H9 (cell line): ENCODE measurements at regions not wholly inside any gene's neighbourhood (a gene's known extent, or its start where the extent isn't known, plus 50 kb on each side); places are given as distances from the start of the nearest gene placed in this dataset.
"Not testable (repeated sequence)": the region's sequence is repeated elsewhere in the genome, so short reads cannot be mapped to it uniquely, and the experiment has no call there.

Experiments used
- DNase-seq: peaks from one replicate; pipeline ENCODE4 v3.0.0-alpha.2; 2017
- H2AFZ ChIP-seq: one replicate; pipeline ENCODE4 v1.6.1; 2013; ENCODE audit warnings: mild to moderate bottlenecking, low read length, control low read depth, moderate library complexity
- H2AK5ac ChIP-seq: 2 replicates; pipeline ENCODE4 v1.6.1; 2013; ENCODE audit warnings: low read length, control low read depth, mixed read lengths; ENCODE audit not compliant: insufficient read length
- H2BK120ac ChIP-seq: one replicate; pipeline ENCODE4 v1.6.1; 2013; ENCODE audit warnings: low read depth, mild to moderate bottlenecking, low read length, control low read depth, inconsistent platforms; ENCODE audit not compliant: poor library complexity, severe bottlenecking
- H2BK12ac ChIP-seq: 2 replicates; pipeline ENCODE4 v1.6.1; 2013; ENCODE audit warnings: low read length, control low read depth, mixed read lengths, low read depth; ENCODE audit not compliant: insufficient read length
- H2BK15ac ChIP-seq: 2 replicates; pipeline ENCODE4 v1.6.1; 2013; ENCODE audit warnings: low read depth, low read length, control low read depth
- H2BK20ac ChIP-seq: one replicate; pipeline ENCODE4 v1.6.1; 2013; ENCODE audit warnings: low read depth, mild to moderate bottlenecking, low read length, control low read depth, inconsistent platforms; ENCODE audit not compliant: poor library complexity, severe bottlenecking
- H2BK5ac ChIP-seq: 2 replicates; pipeline ENCODE4 v1.6.1; 2013; ENCODE audit warnings: low read length, control low read depth, mixed read lengths; ENCODE audit not compliant: insufficient read length
- H3K14ac ChIP-seq: 2 replicates; pipeline ENCODE4 v1.6.1; 2013; ENCODE audit warnings: low read length, control low read depth; ENCODE audit not compliant: insufficient read depth
- H3K18ac ChIP-seq: 2 replicates; pipeline ENCODE4 v1.6.1; 2013; ENCODE audit warnings: low read depth, mild to moderate bottlenecking, mixed read lengths, low read length, control low read depth; ENCODE audit not compliant: insufficient read length
- H3K23ac ChIP-seq: 2 replicates; pipeline ENCODE4 v1.6.1; 2013; ENCODE audit warnings: low read length, control low read depth, mixed read lengths, low read depth; ENCODE audit not compliant: insufficient read length
- H3K23me2 ChIP-seq: 2 replicates; pipeline ENCODE4 v1.6.1; 2013; ENCODE audit warnings: low read depth, mild to moderate bottlenecking, mixed read lengths, low read length, control low read depth; ENCODE audit not compliant: insufficient read length, poor library complexity, severe bottlenecking
- H3K27ac ChIP-seq: 2 replicates; pipeline ENCODE4 v1.5.1; 2013; ENCODE audit warnings: low read length, control low read depth, mixed read lengths, low read depth; ENCODE audit not compliant: insufficient read length
- H3K27me3 ChIP-seq: 2 replicates; pipeline ENCODE4 v1.6.1; 2013; ENCODE audit warnings: low read length, control low read depth, inconsistent platforms; ENCODE audit not compliant: insufficient read depth
- H3K4ac ChIP-seq: 2 replicates; pipeline ENCODE4 v1.6.1; 2013; ENCODE audit warnings: low read depth, mild to moderate bottlenecking, control low read depth, inconsistent platforms, low read length, moderate library complexity
- H3K4me1 ChIP-seq: 2 replicates; pipeline ENCODE4 v1.6.1; 2013; ENCODE audit warnings: low read length, control low read depth, inconsistent platforms; ENCODE audit not compliant: insufficient read depth
- H3K4me2 ChIP-seq: 2 replicates; pipeline ENCODE4 v1.6.1; 2013; ENCODE audit warnings: low read length, control low read depth, mixed read lengths; ENCODE audit not compliant: insufficient read length, insufficient read depth
- H3K56ac ChIP-seq: 2 replicates; pipeline ENCODE4 v1.6.1; 2013; ENCODE audit warnings: low read depth, mild to moderate bottlenecking, mixed read lengths, low read length, control low read depth; ENCODE audit not compliant: insufficient read length
- H3K79me1 ChIP-seq: 2 replicates; pipeline ENCODE4 v1.6.1; 2013; ENCODE audit warnings: low read depth, mild to moderate bottlenecking, moderate library complexity, low read length, control low read depth, inconsistent platforms; ENCODE audit not compliant: insufficient read depth, poor library complexity, severe bottlenecking
- H3K79me2 ChIP-seq: 2 replicates; pipeline ENCODE4 v1.6.1; 2013; ENCODE audit warnings: low read length, control low read depth, inconsistent platforms; ENCODE audit not compliant: insufficient read depth
- H3K9ac ChIP-seq: 2 replicates; pipeline ENCODE4 v1.6.1; 2013; ENCODE audit warnings: low read length, control low read depth, mixed read lengths; ENCODE audit not compliant: insufficient read length; ENCODE audit errors: extremely low read depth
- H3K9me3 ChIP-seq: one replicate; pipeline ENCODE4 v1.6.1; 2013; ENCODE audit warnings: low read depth, low read length, inconsistent platforms; ENCODE audit not compliant: control insufficient read depth
- H3T11ph ChIP-seq: one replicate; pipeline ENCODE4 v1.6.1; 2013; ENCODE audit warnings: mild to moderate bottlenecking, low read length, control low read depth, inconsistent platforms
- H4K20me1 ChIP-seq: one replicate; pipeline ENCODE4 v1.6.1; 2013; ENCODE audit not compliant: control insufficient read depth, insufficient read length, insufficient read depth
- H4K5ac ChIP-seq: 2 replicates; pipeline ENCODE4 v1.6.1; 2013; ENCODE audit warnings: low read depth, mild to moderate bottlenecking, mixed read lengths, low read length, control low read depth; ENCODE audit not compliant: insufficient read length
- H4K8ac ChIP-seq: replicated peaks from 2 replicates; pipeline ENCODE4 v1.6.1; 2013; ENCODE audit warnings: low read length, control low read depth, mixed read lengths, low read depth; ENCODE audit not compliant: insufficient read length
- H4K91ac ChIP-seq: 2 replicates; pipeline ENCODE4 v1.6.1; 2013; ENCODE audit warnings: low read depth, mild to moderate bottlenecking, moderate library complexity, mixed read lengths, low read length, control low read depth; ENCODE audit not compliant: insufficient read length
- H3K27ac Mint-ChIP-seq, 3 experiments: 2 replicates in 2 of 3; 3 replicates in 1 of 3; pipeline ENCODE4 v1.8.0; 2020 to 2021; ENCODE audit warnings: mixed read lengths in 3 of 3, mild to moderate bottlenecking in 1 of 3, moderate library complexity in 1 of 3
- H3K27me3 Mint-ChIP-seq: 2 replicates; pipeline ENCODE4 v1.8.0; 2021; ENCODE audit warnings: low read depth, mild to moderate bottlenecking, moderate library complexity, mixed read lengths
- H3K36me3 Mint-ChIP-seq, 3 experiments: 2 replicates in 2 of 3; 3 replicates in 1 of 3; pipeline ENCODE4 v1.8.0; 2020 to 2021; ENCODE audit warnings: low read depth in 3 of 3, mixed read lengths in 3 of 3; ENCODE audit not compliant: insufficient read depth in 1 of 3
- H3K4me1 Mint-ChIP-seq, 2 experiments: 2 replicates each; pipeline ENCODE4 v1.8.0; 2020; ENCODE audit warnings: mixed read lengths in 2 of 2
- H3K4me3 Mint-ChIP-seq, 2 experiments: 2 replicates in 1 of 2; 3 replicates in 1 of 2; pipeline ENCODE4 v1.8.0; 2020 to 2021; ENCODE audit warnings: mild to moderate bottlenecking in 2 of 2, mixed read lengths in 2 of 2, moderate library complexity in 1 of 2
- H3K9me3 Mint-ChIP-seq, 2 experiments: 2 replicates in 1 of 2; 3 replicates in 1 of 2; pipeline ENCODE4 v1.8.0; 2020; ENCODE audit warnings: mild to moderate bottlenecking in 2 of 2, mixed read lengths in 2 of 2, moderate library complexity in 1 of 2
- WGBS: extraction: QIAGEN DNeasy Blood & Tissue Kit; methylation state at CpG from one replicate; pipeline ENCODE4 v1.1.7; 2013; ENCODE audit warnings: missing lambda C conversion rate, low lambda C conversion rate, mixed read lengths; ENCODE audit not compliant: insufficient read length; ENCODE audit errors: extremely low coverage; 5-methylcytosine and 5-hydroxymethylcytosine counted together

DNA sequence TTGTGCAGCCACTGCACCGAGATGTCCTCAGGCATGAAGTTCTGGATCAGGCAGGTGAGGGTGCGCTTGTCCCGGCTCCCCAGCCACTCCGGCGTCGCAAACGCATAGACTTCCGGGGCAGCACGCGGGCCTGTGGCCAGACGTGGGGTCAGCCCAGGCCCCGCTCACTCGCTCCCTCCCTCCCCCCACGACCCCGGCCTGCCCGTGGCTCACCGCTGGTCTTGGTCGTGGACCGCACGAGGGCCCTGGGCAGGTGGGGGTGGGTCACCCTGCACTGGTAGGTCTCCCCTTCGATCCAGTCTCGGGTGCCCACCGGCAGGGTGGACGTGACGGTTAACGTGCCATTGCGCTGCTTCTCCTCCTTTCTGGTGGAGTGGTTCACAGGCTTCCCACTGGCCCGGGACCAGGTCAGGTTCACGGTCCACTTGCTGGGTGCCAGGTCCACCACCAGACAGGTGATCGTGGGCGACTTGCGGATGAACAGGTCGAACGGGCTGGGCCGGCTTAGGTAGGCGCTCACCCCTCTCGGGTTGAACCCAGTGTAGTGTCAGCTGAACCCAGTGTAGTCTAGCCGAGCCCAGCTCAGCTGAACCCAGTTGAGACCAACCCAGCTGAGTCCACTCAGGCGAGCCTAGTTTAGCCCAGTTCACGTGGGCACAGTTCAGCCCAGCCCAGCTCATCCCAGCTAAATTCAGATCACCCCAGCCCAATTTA lies 195.8 kb downstream of the TMEM121 start:
- H3K23ac ChIP-seq, H3K9me3 ChIP-seq, H3K14ac ChIP-seq, H4K91ac ChIP-seq, H3K56ac ChIP-seq, H3K27ac ChIP-seq, H2BK20ac ChIP-seq, H2AFZ ChIP-seq, H2BK12ac ChIP-seq, H2BK120ac ChIP-seq, H3K79me1 ChIP-seq, H3T11ph ChIP-seq, H3K79me2 ChIP-seq, H4K20me1 ChIP-seq, H3K27me3 ChIP-seq, H3K4me2 ChIP-seq, H2AK5ac ChIP-seq, H3K27ac Mint-ChIP-seq, H3K23me2 ChIP-seq, H2BK5ac ChIP-seq, H3K4me1 ChIP-seq, H3K9ac ChIP-seq, H3K4me1 Mint-ChIP-seq, H3K18ac ChIP-seq, H3K4ac ChIP-seq, H2BK15ac ChIP-seq, H4K8ac ChIP-seq, H3K27me3 Mint-ChIP-seq, H4K5ac ChIP-seq, H3K4me3 Mint-ChIP-seq, DNase-seq: not testable (repeated sequence)
- Mint-ChIP-seq H3K9me3 (peaks cover 40 to 50% of the 10 kb centered on the region in 2 experiments), H3K36me3 (peaks cover 5 to 14% (median 8%) of the 10 kb centered on the region in 3 experiments; a peak in 6 of 7 replicates)
- WGBS, result no CpG with 5 or more reads among the region's 40 CpGs

DNA sequence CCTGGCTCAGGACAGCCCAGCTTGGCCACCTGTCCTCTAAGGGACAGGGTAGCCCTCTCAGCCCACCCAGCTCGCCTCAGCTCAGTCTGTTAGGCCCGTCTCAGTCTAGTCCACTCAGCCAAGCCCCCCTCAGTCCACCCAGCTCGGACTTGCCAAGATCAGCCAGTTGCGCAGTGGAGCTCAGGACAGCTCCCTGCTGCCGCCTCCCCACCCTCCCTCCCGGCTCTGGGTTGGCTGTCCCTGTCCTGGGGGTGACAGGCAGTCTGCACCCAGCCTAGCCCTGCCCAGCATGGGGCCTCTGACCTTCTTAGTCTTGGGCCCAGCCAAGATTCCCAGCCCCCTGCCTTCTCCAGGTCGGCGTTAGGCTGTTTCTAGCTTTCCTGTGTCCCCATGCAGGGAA lies 196.9 kb downstream of the TMEM121 start:
- not testable (repeated sequence) for H2BK12ac ChIP-seq, H3K9ac ChIP-seq, H2BK5ac ChIP-seq, H3K4me3 Mint-ChIP-seq, H4K20me1 ChIP-seq, H4K91ac ChIP-seq, H3K4me1 Mint-ChIP-seq, H4K8ac ChIP-seq, H3K23ac ChIP-seq, H2BK15ac ChIP-seq, H3K27me3 ChIP-seq, H3K4me1 ChIP-seq, H3K4ac ChIP-seq, H3K79me1 ChIP-seq, H3K56ac ChIP-seq, H3K14ac ChIP-seq, H3T11ph ChIP-seq, H3K27ac Mint-ChIP-seq, H3K27me3 Mint-ChIP-seq, H3K27ac ChIP-seq, H3K79me2 ChIP-seq, H4K5ac ChIP-seq, H3K18ac ChIP-seq, H2AFZ ChIP-seq, H3K23me2 ChIP-seq, H2AK5ac ChIP-seq, H2BK20ac ChIP-seq, H2BK120ac ChIP-seq, DNase-seq, H3K4me2 ChIP-seq, H3K9me3 ChIP-seq
- peaks cover 47 to 56% of the 10 kb centered on the region in 2 experiments for H3K9me3 Mint-ChIP-seq
- WGBS, result no CpG with 5 or more reads among the region's 8 CpGs
- H3K36me3 Mint-ChIP-seq, result peaks cover 5 to 14% (median 7%) of the 10 kb centered on the region in 3 experiments; a peak in 6 of 7 replicates
